HG03095 (cell line): ENCODE measurements at regions not wholly inside any gene's neighbourhood (a gene's known extent, or its start where the extent isn't known, plus 50 kb on each side); places are given as distances from the start of the nearest gene placed in this dataset.
"Not testable (repeated sequence)": the region's sequence is repeated elsewhere in the genome, so short reads cannot be mapped to it uniquely, and the experiment has no call there.

Experiments
- ATAC-seq: cut with Tn5 transposase; IDR thresholded peaks from one replicate; pipeline ENCODE4 v1.9.1; 2021; ENCODE audit warnings: moderate library complexity; ENCODE audit not compliant: unreplicated experiment

- ATAC-seq, result no peak
Measured at GRCh38 chr3:160047876-160048275, 59.2 kb downstream of the IL12A start.

- no peak for ATAC-seq
Measured at GRCh38 chr3:160049038-160049437, 60.4 kb downstream of the IL12A start.

GRCh38 chr3:160049565-160049964, 60.9 kb downstream of the IL12A start:
- no peak for ATAC-seq

- no peak for ATAC-seq
Measured at GRCh38 chr3:160049988-160050387, 61.4 kb downstream of the IL12A start.

GRCh38 chr3:160052385-160053047, 63.9 kb downstream of the IL12A start:
- ATAC-seq, result no peak

GRCh38 chr3:160053048-160053391, 64.4 kb downstream of the IL12A start:
- no peak for ATAC-seq

- not testable (repeated sequence) for ATAC-seq
Measured at GRCh38 chr3:160054862-160055261, 66.2 kb downstream of the IL12A start.

GRCh38 chr3:160055659-160056058, 67.0 kb downstream of the IL12A start:
- ATAC-seq, result no peak

- no peak for ATAC-seq
Measured at GRCh38 chr3:160057331-160057730, 68.7 kb downstream of the IL12A start.

GRCh38 chr3:160060409-160061027, 71.9 kb downstream of the IL12A start:
- no peak for ATAC-seq

GRCh38 chr3:160061525-160061924, 72.9 kb downstream of the IL12A start:
- no peak for ATAC-seq

GRCh38 chr3:160065282-160065681, 76.6 kb downstream of the IL12A start:
- no peak for ATAC-seq

- ATAC-seq, result no peak
Measured at GRCh38 chr3:160065786-160066185, 77.2 kb downstream of the IL12A start.

- ATAC-seq, result no peak
Measured at GRCh38 chr3:160069986-160070385, 81.4 kb downstream of the IL12A start.

GRCh38 chr3:160076519-160076918, 87.9 kb downstream of the IL12A start:
- no peak for ATAC-seq

GRCh38 chr3:160078533-160078932, 89.9 kb downstream of the IL12A start:
- no peak for ATAC-seq

GRCh38 chr3:160081958-160082533, 93.4 kb downstream of the IL12A start:
- no peak for ATAC-seq

- ATAC-seq, result no peak
Measured at GRCh38 chr3:160084998-160085397, 96.4 kb downstream of the IL12A start.

GRCh38 chr3:160088492-160089137, 100.0 kb downstream of the IL12A start:
- no peak for ATAC-seq

- ATAC-seq, result no peak
Measured at GRCh38 chr3:160090653-160091052, 102.0 kb downstream of the IL12A start.

- no peak for ATAC-seq
Measured at GRCh38 chr3:160091441-160091840, 102.8 kb downstream of the IL12A start.

GRCh38 chr3:160092760-160093159, 104.1 kb downstream of the IL12A start:
- no peak for ATAC-seq
